ENCODE measurements at regions not wholly inside any gene's neighbourhood (a gene's known extent, or its start where the extent isn't known, plus 50 kb on each side); places are given as distances from the start of the nearest gene placed in this dataset.

- TF ChIP-seq CTCF (tag by site-specific recombination; IDR thresholded peaks at IDR 0.05): no peak
- TF ChIP-seq SCRT2 (tag by site-specific recombination; IDR thresholded peaks at IDR 0.05): no peak
- TF ChIP-seq ZNF473 (tag by site-specific recombination; IDR thresholded peaks at IDR 0.05): no peak
- no peak for TF ChIP-seq ZNF514 (tag by site-specific recombination; IDR thresholded peaks at IDR 0.05)
- no peak for TF ChIP-seq ZBTB20 (tag by site-specific recombination; IDR thresholded peaks at IDR 0.05)
- no peak for TF ChIP-seq ZBTB49 (tag by site-specific recombination; IDR thresholded peaks at IDR 0.05; ENCODE audit: low read depth)
- TF ChIP-seq ZNF830 (tag by site-specific recombination; IDR thresholded peaks at IDR 0.05; ENCODE audit: low read depth): no peak
Measured at GRCh38 chr3:159522276-159522675, 466.4 kb upstream of the IL12A start.

All from HEK293 (cell line).